GM19463 (cell line): ENCODE measurements at regions not wholly inside any gene's neighbourhood (a gene's known extent, or its start where the extent isn't known, plus 50 kb on each side); places are given as distances from the start of the nearest gene placed in this dataset.
"Not testable (repeated sequence)": the region's sequence is repeated elsewhere in the genome, so short reads cannot be mapped to it uniquely, and the experiment has no call there.

Experiments
- ATAC-seq: cut with Tn5 transposase; IDR thresholded peaks from one replicate; pipeline ENCODE4 v1.9.1; 2021; ENCODE audit warnings: mild to moderate bottlenecking, moderate library complexity; ENCODE audit not compliant: unreplicated experiment

DNA sequence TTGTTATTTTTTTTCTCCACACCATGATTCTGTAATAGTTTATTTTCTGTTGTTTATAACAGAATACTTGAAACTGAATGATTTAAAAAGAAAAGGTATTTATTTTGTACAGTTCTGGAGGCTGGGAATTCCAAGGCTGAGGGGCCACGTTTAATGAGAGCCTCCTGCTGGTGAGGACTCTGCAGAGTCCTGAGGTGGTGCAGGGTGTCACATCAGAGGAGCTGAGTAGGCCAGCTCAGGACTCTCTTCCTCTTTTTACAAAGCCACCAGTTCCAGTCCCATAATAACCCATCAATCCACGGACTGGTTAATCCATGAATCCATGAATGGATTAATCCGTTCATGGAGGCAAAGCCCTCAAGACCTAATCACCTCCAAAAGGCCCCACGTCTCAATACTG, 71.6 kb downstream of the TFAP2A start:
- no peak for ATAC-seq

DNA sequence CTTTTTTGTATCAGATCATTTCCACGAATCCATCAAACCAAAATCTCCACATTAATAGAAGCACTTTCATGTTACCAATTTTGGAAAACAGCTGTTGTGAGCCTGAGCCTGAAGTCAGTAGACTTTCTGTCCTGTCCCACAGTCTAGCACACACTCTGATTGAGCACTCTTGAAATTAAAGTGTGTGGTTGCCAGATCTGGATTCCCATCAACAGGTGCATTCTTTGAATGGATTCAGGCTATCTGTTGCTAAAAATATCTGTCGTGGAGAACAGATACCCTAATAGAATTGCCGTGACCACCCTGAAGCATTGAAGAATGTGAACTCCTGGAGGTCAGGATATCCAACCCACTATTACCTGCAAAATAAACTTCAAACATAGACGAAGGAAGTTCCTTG, 73.3 kb downstream of the TFAP2A start:
- no peak for ATAC-seq

DNA sequence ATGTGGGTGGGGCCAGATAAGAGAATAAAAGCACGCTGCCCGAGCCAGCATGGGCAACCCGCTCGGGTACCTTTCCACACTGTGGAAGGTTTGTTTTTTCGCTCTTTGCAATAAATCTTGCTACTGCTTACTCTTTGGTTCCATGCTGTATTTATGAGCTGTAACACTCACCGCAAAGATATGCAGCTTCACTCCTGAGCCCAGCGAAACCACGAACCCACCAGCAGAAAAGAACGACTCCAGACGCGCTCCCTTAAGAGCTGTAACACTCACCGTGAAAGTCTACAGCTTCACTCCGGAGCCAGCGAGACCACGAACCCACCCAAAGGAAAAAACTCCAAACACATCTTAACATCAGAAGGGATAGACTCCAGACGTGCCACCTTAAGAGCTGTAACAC, 76.7 kb downstream of the TFAP2A start:
- ATAC-seq, result no peak

DNA sequence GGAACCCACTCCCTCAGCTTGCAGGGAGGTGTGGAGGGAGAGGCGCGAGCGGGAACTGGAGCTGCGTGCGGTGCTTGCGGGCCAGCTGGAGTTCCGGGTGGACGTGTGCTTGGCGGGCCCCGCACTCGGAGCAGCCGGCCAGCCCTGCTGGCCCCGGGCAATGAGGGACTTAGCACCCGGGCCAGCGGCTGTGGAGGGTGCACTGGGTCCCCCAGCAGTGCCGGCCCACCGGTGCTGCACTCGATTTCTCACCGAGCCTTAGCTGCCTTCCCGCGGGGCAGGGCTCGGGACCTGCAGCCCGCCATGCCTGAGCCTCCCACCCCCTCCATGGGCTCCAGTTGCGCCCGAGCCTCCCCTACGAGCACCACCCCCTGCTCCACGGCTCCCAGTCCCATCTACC, 77.5 kb downstream of the TFAP2A start:
- not testable (repeated sequence) for ATAC-seq

DNA sequence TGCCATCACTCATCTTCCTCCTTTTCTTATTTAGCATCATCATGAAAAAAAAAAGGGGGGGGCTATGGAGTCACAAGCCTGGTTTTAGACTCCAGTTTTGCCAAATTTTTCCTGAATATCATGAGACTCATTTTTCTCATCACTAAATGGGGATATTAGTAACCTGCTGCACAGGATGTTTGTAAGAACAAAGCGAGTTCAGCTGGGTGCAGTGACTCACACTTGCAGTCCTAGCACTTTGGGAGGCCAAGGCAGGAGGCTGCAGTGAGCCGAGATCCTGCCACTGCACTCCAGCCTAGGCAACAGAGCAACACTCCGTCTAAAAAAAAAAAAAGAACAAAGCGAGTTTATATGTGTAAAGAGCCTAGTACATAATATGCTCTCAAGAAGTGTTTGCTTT, 82.8 kb downstream of the TFAP2A start:
- no peak for ATAC-seq

DNA sequence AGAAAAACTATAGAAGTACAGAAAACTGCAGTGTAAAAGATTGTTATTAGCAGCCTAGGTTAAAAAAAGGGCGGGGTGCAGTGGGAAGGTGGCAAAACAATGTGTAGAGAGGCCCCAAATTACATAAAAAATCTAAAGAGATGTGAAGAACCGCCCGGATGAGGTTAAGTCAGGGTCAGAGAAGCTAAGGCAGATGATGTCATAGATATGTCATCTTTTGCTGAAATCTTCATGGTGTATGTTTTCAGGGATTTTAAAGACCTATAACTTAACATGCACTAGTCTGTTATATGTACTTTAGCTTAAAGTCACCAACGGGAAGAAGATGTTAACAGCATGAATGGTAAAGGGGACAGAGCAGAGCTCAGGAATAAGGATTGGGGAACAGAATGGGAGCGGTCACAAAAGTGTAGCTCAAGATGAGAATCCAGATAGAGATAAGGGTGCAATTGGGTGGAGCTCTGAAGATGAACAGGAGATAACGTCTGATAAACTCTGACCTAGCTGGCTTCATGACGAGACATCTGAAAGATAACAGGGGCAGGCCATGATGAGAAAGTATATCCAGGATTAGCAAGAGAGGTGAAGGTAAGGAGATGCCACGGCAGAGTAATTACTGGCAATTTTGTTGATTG, 83.4 kb downstream of the TFAP2A start:
- ATAC-seq, result no peak

DNA sequence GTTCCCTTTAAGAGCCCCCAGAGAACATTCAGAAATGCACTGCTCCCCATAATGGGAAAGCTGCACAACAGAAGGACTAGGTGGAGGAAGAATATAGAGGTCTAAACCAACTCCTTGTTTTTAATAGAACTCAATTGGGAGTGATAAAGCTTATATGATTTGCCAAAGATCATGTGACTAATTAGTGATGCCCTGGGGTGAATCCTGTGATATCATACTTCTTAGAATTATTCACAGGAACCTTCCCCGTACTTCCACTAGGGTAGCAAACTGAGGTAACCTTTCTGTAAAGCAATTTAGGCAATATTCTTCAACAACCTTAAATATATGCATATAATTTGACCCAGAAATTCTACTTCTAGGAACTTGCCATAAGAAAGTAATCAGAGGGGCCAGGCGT, 84.4 kb downstream of the TFAP2A start:
- no peak for ATAC-seq

DNA sequence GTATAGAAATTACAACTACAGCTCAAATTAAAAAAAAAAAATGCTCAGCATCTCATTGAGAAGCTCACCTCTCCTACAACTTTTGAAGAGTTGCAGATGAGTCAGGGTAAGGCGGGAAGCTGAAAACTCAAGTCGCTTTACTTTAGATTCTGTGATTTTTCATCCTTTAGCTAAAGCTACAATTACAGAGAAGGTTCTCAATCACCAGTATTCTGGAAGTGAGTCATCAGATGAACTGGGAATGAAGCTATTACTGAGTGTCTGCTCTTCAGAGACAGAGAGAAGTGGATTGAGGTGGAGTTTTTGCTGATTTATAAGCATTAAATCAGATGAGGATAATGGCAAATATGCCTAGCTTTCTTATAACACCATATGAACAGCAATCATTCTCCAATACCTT, 91.9 kb downstream of the TFAP2A start:
- no peak for ATAC-seq

DNA sequence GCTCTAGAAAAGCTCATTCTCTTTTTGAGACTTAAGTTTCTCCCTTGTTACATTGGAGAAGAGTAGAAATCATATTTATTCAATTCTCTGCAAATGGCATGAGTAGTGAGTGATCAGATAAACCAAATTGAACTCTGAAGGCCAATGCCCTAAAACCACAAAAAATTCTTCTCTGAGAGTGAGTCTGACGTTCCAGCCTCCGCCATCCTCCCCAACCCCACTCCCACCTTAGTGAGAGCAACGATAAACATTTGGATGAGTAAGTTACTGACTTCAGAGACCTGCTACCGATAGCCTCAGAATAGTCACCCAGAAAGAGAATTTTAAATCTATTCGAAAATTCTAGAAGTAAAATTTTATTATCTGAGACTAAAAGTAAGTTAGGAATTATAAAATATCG, 94.6 kb downstream of the TFAP2A start:
- ATAC-seq, result no peak

DNA sequence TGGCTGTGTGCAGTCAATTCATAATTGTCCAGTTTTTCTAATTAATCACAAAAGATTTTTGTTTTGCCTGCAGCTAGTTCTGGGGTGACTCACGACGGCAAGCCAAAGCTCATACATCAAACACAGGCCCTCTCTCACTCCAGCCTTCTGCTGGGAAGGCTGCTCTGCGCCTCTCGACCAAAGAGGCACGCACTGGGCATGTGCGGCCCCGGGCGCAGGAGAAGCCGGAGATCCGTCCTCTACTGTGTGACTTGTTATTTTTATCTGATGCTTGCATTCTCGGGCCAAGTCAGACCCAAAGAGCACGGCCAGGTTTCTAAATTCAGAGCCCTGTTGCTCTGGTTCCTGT, 98.5 kb downstream of the TFAP2A start:
- ATAC-seq, result no peak

DNA sequence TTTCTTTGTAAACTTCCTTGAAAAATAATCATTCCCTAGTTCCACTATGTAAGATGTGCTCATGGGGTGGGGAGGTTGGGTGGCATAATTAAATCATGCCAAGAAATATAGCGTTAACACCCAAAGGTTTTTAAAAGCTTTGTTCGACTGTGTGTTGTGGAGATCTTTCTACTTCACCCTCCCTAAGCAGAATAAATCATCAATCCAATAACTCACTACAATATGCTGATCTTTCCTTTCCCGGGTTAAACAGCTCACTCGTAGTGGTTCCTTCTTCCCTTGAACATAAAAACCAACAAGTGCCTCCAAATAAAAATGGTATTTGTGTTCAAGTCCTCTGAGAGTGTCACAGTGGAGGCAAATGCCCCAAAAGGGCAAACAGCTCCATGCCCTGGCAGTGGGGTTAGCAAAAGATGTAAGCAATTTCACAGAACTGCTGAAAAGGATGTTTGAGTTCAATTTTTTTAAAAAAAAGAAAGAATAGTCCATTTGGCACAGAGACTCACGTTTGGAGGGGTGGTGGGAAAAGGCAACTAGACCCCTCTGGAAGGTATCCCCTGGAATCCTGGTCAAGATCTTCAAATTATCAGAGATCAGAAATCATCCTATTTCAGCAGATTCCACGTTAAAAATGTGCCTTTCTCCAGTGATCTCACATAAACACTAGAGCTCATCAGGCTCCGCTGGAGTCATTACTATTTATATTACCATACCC, 99.1 kb downstream of the TFAP2A start:
- ATAC-seq, result no peak

DNA sequence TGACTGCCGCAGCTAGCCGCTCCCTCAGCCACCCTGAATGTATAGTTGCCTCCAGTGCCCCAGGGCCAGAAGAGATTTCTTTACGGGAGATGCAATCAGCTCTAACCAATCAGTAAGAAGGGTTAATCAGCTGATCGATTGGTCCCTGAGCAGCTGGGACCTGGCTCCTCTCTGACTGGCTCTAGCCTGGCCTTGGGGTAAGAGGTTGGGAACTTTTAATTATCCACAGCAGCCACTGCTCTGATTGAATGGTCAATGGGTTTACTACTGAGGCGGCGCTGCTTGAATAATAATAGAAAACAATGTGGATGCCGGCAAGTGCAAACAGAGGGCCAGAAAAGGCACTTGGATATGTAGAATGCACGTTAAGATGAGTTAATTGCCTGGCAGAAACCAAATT, 99.8 kb downstream of the TFAP2A start:
- no peak for ATAC-seq

DNA sequence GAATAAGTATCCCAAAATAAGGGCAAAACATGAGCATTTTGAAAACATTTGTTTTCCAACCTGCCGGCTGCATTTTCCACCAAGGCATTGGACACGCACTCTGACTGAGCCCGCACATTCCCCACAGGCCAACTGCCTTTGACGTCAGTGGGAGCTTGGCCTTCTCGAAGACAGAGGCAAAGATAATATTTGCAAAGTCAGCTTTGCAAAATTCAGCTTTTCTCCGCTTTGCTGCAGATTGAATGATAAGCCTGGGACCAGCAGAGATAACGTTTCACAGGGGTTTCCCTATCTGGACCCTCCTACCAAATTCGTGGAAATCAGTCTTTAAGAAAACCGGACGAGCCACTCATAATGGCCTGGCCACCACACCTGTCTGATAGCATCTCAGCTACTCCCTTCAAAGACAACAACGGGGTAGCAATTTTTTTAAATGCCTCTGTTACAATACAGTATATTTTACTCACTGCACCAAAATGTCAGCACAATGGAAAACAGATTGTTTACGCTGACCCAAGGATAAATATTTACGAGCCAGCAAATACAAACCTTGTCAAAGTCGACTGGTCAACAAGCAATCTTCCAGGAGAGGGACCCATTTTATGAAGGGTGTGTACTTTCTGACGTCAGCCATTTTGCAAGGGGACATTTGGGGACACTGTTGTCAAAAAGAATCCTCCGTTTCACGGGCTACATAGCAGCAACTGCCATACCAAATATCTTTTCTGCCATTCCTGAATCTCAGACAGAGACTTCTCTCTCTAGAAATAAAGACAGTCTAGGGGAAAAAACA, 100.5 kb downstream of the TFAP2A start:
- ATAC-seq, result no peak

DNA sequence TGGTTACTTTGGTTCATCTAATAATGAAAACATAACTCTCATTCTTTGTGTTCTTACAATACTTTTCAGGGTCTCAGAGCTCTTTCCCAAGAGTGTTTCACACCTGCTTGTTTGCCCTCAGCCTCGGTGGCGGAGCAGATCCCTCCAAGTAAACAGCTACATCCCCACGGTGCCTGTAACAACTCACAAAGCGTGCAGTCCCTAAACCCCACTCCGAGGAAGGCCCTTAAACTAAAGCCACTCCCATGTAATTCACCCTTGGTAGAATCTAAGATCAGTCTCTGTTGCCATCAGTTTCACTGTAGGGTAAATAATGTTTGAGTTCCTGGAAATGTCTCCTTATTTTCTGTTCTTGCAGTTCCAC, 101.1 kb downstream of the TFAP2A start:
- no peak for ATAC-seq

DNA sequence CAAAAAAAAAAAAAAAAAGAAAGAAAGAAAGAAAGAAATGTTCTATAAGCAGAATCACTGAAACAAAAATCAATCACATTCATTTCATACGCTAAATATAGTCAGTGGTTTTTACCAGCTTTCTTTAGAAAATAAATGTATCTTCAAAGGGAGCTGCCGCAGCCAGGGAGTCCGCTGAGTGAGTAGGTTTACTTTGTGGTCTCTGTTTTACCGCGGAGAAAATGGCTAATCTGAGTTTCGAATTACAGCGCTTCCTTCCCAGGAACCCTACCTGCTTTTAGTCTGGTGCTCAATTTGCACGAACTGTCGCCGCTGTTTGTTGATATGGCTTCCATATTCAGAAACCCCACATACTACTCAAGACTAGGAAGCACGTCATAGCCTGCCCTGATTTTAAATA, 102.4 kb downstream of the TFAP2A start:
- ATAC-seq, result no peak

DNA sequence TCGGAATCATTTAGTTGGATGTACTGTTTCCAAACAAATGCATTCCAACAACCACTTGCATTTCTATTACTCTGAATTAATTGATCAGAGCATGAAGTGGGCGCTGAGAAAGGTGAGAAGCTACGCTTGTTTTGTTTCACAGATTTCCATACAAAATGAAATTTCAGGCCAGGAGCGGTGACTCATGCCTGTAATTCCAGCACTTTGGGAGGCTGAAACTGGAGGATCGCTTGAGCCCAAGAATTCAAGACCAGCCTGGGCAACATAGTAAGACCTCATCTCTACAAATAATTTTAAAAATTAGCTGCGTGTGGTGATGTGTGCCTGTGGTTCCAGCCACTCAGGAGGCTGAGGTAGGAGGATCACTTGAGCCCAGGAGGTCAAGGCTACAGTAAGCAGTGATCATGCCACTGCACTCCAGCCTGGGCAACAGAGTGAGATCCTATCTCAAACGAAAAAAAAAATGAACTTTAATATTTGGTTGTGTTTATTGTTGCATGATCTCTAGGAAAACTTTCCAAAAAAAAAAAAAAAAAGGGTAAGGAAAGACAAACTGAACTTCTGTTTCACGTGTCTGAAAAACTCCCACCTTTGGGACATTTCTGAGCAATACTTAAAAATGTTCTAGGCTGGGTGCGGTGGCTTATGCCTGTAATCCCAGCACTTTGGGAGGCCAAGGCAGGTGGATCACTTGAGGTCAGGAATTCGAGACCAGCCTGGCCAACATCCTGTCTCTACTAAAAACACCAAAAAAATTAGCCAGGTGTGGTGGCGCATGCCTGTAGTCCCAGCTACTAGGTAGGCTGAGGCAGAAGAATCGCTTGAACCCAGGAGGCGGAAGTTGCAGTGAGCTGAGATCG, 103.1 kb downstream of the TFAP2A start:
- ATAC-seq, result not testable (repeated sequence)

DNA sequence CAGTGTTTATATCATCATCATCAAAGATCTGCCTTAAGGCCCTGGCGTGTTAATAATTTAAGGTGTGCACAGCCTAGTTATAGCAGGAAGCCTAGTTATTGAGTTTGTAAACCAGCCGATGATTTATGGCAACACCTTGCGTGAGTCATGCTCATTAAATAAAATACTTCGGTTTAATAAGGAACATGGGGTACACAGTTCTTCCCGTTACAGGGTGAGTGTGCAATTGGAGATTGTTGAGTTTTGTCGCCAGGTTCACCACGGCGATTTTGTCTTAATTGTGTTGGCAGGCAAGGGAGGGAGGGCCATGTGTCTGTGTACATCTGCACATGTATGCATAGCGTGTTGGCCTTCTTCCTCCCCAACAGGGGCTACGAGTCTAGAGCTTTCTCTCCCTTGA, 104.0 kb downstream of the TFAP2A start:
- ATAC-seq, result no peak

DNA sequence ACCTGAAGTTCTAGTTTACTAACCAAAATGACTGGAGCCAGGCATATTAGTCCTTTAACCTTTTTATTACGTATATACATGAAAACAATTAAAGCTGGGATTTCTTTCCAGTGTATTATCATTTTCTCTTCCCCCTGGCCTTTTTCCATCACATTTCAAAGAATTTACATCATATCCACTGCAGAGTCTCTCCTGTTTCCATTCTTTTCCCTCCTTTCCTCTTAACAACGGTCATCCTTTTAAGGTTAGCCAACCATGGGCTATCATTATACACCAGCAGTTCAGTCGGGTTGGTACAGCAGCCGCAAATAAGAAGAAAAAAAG, 104.6 kb downstream of the TFAP2A start:
- no peak for ATAC-seq

DNA sequence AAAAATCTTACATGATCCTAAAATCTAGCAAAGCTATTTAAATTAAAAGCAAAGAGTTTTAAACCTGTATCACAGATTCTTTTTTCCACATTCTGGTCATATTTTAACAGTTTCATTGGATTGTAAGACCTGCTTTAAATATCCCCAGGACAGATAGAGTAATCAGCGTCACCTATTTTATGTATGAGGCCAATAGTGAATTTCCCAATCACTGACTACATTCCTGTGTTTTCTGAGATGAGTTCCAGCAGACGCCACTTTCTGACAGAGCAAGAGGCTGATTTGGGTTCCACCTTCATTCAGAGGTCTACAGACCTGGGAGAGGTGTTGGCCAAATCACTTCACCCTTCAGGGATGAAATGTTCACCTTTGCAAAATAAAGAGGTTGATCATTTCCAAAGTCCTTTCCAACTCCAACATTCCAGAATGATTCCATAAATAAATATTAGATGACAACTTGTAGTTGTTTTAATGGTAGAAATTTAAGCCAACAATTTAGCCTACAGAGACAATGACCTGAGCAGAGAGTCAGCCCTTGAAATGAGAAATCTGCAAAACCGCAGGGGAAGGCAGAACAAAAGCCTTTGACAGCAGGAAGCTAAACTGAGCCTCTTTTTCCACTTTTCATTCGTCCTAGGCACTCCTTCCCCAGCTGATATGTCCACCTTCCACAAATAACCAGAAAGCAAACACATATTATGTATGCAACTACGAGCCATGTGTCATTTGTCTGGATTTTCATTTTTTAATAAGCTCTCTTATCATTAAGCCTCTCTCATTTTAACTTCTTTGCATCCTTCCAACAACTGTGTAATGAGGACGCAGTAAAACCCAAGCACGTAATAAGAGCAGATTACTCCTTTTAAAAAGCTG, 105.2 kb downstream of the TFAP2A start:
- ATAC-seq, result no peak

DNA sequence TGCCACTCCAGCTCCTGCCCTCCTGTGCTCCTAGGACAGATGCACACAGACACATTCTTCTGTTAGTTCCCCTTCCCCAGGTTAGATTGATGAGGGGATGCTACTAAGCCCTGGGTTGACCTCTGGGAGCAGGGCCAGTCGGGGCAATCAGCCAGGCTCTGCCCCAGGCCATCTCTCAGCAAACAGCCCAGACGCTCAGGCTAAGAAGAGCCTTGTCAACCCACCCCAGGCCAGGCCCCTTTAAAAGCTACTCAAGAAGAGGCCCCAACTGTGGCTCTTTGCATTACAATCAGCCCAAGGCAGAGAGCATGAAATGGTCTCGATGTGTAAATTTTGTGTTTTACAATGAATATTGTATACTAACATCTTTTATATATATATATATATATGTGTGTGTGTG, 107.4 kb downstream of the TFAP2A start:
- ATAC-seq, result no peak

DNA sequence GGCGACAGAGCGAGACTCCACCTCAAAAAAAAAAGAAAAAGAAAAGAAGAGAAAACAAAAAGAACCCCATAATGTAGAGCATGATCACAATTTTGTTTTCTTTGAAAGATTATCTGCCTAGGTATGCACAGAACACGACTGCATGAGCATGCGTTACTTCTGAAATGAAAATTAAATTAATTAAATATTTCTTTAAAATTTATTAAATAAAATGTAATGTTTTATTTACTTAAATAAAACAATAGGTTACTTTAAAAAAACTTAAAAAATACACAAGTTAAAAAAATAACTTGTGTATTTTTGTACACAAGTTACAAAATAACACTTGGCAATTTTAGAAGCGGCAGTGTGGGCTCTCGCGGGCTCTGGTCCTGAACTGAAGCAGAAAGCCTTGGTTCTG, 107.8 kb downstream of the TFAP2A start:
- ATAC-seq, result no peak
